Adrenal gland (tissue), 9 donors: ENCODE measurements at regions not wholly inside any gene's neighbourhood (a gene's known extent, or its start where the extent isn't known, plus 50 kb on each side); places are given as distances from the start of the nearest gene placed in this dataset.

ENCODE experiments used
- DNase-seq, 7 donors: peaks; one replicate each; pipeline ENCODE4 v3.0.0-alpha.2; 2019 to 2020
- H3K27ac ChIP-seq, 5 donors: fragments of 200-600 bp; sonication (generic) in 4 of 5; 1 replicate in 3 of 5; 2 replicates in 2 of 5; pipeline versions ENCODE4 v1.5.1 to v1.8.0; 2016 to 2020; ENCODE audit warnings: mild to moderate bottlenecking in 1 of 5
- H3K27me3 ChIP-seq: fragments of 200-600 bp; 2 replicates; pipeline ENCODE4 v1.8.0; 2021
- H3K36me3 ChIP-seq, 2 donors: fragments of 200-600 bp; replicated peaks in 1 of 2; 1 replicate in 1 of 2; 2 replicates in 1 of 2; pipeline versions ENCODE4 v1.5.1 to v1.8.0; 2018 to 2022
- H3K4me1 ChIP-seq, 2 donors: fragments of 200-600 bp; replicated peaks in 1 of 2; 1 replicate in 1 of 2; 2 replicates in 1 of 2; pipeline versions ENCODE4 v1.5.1 to v1.8.0; 2018 to 2021
- H3K4me3 ChIP-seq, 4 donors: fragments of 200-600 bp; sonication (generic) in 3 of 4; one replicate each; pipeline ENCODE4 v1.5.1; 2016 to 2018
- H3K9me3 ChIP-seq, 3 donors: fragments of 200-600 bp; sonication (generic) in 1 of 3; replicated peaks in 1 of 3; 1 replicate in 2 of 3; 2 replicates in 1 of 3; pipeline versions ENCODE4 v1.5.1 to v1.8.0; 2016 to 2021
- CTCF ChIP-seq, 6 experiments: fragments of 450-650 bp in 4 of 6; fragments of 200-600 bp in 2 of 6; sonication (generic) in 1 of 6; IDR thresholded peaks; 1 replicate in 5 of 6; 2 replicates in 1 of 6; pipeline versions ENCODE4 v1.5.1 to v1.8.0; 2016 to 2021; ENCODE audit warnings: antibody characterized with exemption in 6 of 6, mild to moderate bottlenecking in 2 of 6, moderate library complexity in 1 of 6
- POLR2A ChIP-seq, 2 donors: fragments of 450-650 bp; IDR thresholded peaks; one replicate each; pipeline ENCODE4 v1.6.1; 2017; ENCODE audit warnings: antibody characterized with exemption in 2 of 2, mild to moderate bottlenecking in 2 of 2, moderate library complexity in 1 of 2
- WGBS, 4 donors: extraction: QIAGEN DNeasy Blood & Tissue Kit in 2 of 4; methylation state at CpG; one replicate each; pipeline versions ENCODE4 v1.1.5 to v1.1.7; 2013 to 2017; 5-methylcytosine and 5-hydroxymethylcytosine counted together
- intact Hi-C, 2 donors: fragments of 100-400 bp; cut with DNase I; formaldehyde crosslinking; loops; one replicate each; pipeline versions ENCODE4 v1.14.1 to v1.15.0; 2022 to 2023
- donor health status: healthy with polysubstance abuse.
- donor health status: Bipolar disorder and iron deficiency.
- donor health status: DM: yes; HTN: yes; CAD: no.
- donor health status: DM: no; HTN: no; CAD: no.
- donor health status: DM: no; HTN: no; CAD: no.

DNA sequence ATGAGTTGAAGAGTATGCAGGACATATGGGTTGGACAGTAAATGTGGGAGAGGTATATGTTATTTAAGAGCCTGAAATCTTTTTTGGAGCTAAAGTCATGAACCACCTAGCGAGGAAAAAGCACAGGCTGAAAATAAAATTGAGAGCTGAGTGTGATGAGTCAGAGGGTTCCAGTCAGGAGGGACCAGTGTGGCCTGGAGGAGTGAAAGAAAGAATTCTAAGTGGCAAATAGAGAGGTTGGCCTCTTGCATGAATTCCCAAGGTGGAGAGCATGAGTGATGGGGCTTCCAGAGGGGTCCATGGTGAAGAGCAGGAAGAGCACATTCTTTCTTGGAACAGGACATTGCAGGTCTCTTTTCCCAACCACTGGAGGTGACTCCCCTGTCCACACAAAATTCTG lies 282.6 kb downstream of the TDRD15 start:
- no peak for DNase-seq
- Histone ChIP-seq H3K4me3 (no peak overlapping the region), H3K27ac (no peak overlapping the region), H3K9me3 (no peaks in the 10 kb centered on the region), H3K4me1 (no peaks in the 10 kb centered on the region), H3K27me3 (no peaks in the 10 kb centered on the region), H3K36me3 (no peaks in the 10 kb centered on the region)
- WGBS, 4 donors = 81 to 96% (median 83%) methylated on average over 1 of the region's 1 CpG
- TF ChIP-seq CTCF (IDR thresholded peaks at IDR 0.05) (no peak), POLR2A (IDR thresholded peaks at IDR 0.05) (no peak)
- intact Hi-C loops = no loop called here

GRCh38 chr2:21406911-21407310 lies 283.1 kb downstream of the TDRD15 start:
- no peak for TF ChIP-seq CTCF (IDR thresholded peaks at IDR 0.05)
- no peak for TF ChIP-seq POLR2A (IDR thresholded peaks at IDR 0.05)
- no peak for DNase-seq

GRCh38 chr2:21407851-21408250 lies 284.1 kb downstream of the TDRD15 start:
- Histone ChIP-seq H3K27me3 (no peaks in the 10 kb centered on the region), H3K27ac (no peak overlapping the region), H3K4me3 (no peak overlapping the region), H3K9me3 (no peaks in the 10 kb centered on the region), H3K4me1 (no peaks in the 10 kb centered on the region), H3K36me3 (no peaks in the 10 kb centered on the region)
- DNase-seq = no peak
- intact Hi-C loops = no loop called here
- TF ChIP-seq POLR2A (IDR thresholded peaks at IDR 0.05) = no peak
- no peak for TF ChIP-seq CTCF (IDR thresholded peaks at IDR 0.05)
- 65 to 82% (median 72%) methylated on average over 1 of the region's 1 CpG for WGBS, 4 donors

More at GRCh38 chr2:21406911-21407310, 283.1 kb downstream of the TDRD15 start:
- Histone ChIP-seq H3K27ac (no peak overlapping the region), H3K36me3 (no peaks in the 10 kb centered on the region), H3K4me1 (no peaks in the 10 kb centered on the region), H3K27me3 (no peaks in the 10 kb centered on the region), H3K9me3 (no peaks in the 10 kb centered on the region), H3K4me3 (no peak overlapping the region)
- 35 to 56% (median 52%) methylated on average over 3 of the region's 3 CpGs for WGBS, 4 donors
- intact Hi-C loops = no loop called here

DNA sequence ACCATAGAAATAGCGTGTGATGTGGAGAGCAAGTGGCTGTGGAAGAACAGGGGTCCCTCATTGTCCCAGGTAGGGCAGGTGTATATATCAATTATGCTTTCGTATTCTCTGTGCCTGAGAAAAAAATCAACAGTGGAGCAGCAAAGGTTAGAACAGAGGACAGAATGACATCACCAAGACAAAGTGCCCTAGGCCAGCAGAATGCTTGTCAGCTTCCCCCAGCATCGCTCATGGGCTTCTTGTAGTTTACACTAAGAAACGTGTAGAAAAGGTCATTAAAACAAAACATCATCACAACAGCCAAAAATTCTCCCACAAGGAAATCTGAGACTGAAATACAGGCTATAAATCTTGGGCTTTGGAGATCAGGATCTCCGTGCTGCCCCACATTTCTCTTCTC lies 288.0 kb downstream of the TDRD15 start:
- H3K27ac ChIP-seq = no peak overlapping the region
- no peaks in the 10 kb centered on the region for H3K4me1 ChIP-seq
- H3K36me3 ChIP-seq = no peaks in the 10 kb centered on the region
- no peak for DNase-seq
- no peaks in the 10 kb centered on the region for H3K27me3 ChIP-seq
- WGBS, 4 donors = 55 to 61% (median 55%) methylated on average over 5 of the region's 5 CpGs
- TF ChIP-seq POLR2A (IDR thresholded peaks at IDR 0.05) (no peak), CTCF (IDR thresholded peaks at IDR 0.05) (no peak)
- H3K9me3 ChIP-seq = no peaks in the 10 kb centered on the region
- intact Hi-C loops = no loop called here
- H3K4me3 ChIP-seq = no peak overlapping the region
